Stimulated activated CD8-positive, alpha-beta memory T cell treated with anti-CD3 and anti-CD28 coated beads, Interleukin-15, amount 100 ng/mL, for 4 hours (primary cell): ENCODE measurements at regions not wholly inside any gene's neighbourhood (a gene's known extent, or its start where the extent isn't known, plus 50 kb on each side); places are given as distances from the start of the nearest gene placed in this dataset.

ENCODE experiments used
- DNase-seq, 2 donors: peaks; one replicate each; pipeline ENCODE4 v3.0.0-alpha.2; 2020; ENCODE audit warnings: low read depth in 2 of 2

GRCh38 chr11:116117331-116118137 lies 613.3 kb upstream of the CADM1 start:
- DNase-seq: no peak

DNA sequence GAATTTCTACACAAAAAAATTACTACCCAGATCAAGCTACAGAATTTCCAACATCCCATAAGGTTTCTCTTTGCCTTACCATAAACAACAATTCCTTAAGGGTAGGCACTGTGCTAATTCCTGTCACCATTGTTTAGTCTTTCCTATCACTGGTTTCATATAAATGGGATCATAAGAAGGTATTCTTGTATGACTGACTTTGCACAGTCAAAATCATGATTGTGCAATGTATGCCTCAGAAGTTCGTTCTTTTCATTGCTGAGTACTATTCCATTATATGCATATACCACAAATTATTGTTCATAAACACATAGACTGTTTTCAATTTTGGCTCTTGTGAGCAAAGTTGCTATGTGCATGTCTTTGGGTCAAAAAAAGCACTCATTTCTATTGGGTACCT lies 611.6 kb upstream of the CADM1 start:
- DNase-seq: no peak

GRCh38 chr11:116114198-116114651 lies 610.0 kb upstream of the CADM1 start:
- DNase-seq: no peak

DNA sequence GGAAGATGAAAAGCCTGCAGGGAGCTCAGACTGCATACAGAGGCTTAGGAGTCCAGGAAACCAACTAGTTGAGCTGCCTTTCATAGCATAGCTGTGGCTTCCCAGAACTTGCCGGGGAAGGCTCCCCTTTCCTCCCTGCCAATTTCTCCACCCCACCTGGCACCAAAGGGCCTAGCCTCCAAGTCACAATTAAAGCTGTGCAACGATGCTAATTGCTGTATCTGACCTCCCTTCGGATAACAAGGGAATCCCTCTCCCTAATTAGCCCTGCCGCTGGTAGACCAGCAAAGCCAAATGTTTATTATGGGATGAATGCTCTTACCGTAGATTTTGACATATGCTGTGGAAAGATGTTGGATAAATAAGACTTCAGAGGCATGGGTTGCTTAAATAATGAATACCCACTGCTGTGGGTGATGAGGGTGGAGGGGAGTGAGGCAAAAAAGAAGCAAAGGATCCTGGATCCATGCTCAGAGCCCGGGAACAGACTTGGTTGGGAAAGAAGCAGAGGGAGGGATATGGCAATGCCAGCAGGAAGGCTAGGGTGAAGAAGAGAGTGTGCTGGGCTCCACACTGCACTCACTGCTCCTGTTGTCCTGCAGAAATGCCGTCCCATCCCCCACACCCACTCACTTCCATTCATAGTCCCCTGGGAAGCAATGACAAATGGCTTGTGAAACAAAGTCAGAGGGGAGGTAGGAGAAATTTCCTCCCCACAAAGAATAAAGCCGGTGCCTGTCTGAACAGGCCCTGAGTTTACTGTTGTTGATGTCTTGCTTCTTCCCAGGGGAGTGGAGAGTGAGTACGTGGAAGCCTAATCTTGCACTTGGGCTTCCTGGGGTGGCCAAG lies 608.1 kb upstream of the CADM1 start:
- no peak for DNase-seq

- no peak for DNase-seq
Measured at GRCh38 chr11:116111546-116111945, 607.3 kb upstream of the CADM1 start.

GRCh38 chr11:116110802-116111201 lies 606.6 kb upstream of the CADM1 start:
- no peak for DNase-seq

DNA sequence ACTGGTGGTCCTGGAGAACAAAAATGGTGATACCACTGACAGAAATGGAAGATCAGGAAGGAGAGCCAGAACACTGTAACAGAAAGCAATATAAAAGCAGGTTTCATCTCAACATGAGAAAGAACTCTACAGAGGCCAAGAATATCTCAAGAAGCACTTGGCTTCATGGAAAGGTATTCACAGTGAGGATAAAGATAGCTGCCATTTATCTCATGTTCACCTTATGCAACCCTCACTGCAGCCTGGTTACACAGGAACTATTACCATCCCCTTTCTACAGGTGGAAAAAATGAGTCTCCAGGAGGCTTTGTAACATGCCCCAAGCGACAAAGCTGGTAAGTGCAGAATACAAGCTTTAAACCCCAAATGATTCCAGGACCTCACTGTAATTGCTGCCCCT lies 606.1 kb upstream of the CADM1 start:
- DNase-seq: no peak

DNA sequence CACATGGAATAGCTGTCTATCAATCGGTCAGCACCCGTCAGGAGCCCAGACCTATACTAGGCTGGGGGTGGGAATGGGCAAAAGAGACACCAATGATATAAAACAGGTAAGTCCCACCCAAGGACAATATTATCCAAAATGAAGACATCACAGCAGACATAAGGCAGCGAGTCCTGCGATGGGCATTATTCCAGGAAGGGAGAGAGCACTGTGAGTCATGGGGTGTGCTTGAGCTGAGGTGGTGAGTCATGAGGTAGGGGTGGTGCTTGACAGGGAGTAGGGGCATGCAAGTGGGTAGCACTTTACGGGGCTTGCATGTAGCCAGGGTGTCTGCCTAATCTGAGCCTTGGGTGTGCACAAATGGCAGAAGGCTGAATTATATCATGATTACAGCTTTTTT lies 605.0 kb upstream of the CADM1 start:
- DNase-seq: no peak

GRCh38 chr11:116108161-116108560 lies 603.9 kb upstream of the CADM1 start:
- no peak for DNase-seq

GRCh38 chr11:116107229-116107628 lies 603.0 kb upstream of the CADM1 start:
- DNase-seq: no peak

DNA sequence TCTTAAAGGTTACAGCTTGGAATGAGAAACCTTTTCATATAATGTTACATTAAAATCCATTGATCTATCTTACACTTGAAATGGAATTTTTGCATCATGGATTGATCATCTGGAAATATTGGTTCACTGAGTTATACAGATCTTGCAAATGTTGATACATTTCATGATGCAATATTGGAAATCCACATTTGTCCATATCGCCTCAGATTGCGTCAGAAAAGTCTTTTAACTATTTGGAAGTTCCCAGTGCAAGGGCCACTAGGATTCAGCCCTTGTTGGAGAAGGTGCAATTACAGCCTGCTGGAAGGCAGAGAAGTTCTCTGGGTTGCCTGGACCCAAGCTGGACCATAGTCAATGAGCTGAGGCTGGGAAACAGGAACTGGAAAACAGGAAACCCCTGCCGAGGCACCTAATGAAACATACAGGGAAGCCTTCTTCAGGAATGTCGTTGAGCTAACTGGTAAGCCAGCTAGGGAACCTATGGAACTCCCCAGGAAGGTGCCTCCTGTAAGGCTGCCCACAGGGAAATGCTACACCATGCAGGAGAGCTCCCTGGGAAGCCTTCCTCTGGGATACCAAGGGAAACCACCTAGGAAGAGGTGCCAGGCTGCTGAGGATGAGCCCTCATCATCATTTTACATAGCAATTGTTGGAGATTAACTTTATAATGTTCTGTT lies 600.4 kb upstream of the CADM1 start:
- no peak for DNase-seq

GRCh38 chr11:116101902-116102301 lies 597.7 kb upstream of the CADM1 start:
- DNase-seq: no peak

- DNase-seq: no peak
Measured at GRCh38 chr11:116100016-116100415, 595.8 kb upstream of the CADM1 start.

DNA sequence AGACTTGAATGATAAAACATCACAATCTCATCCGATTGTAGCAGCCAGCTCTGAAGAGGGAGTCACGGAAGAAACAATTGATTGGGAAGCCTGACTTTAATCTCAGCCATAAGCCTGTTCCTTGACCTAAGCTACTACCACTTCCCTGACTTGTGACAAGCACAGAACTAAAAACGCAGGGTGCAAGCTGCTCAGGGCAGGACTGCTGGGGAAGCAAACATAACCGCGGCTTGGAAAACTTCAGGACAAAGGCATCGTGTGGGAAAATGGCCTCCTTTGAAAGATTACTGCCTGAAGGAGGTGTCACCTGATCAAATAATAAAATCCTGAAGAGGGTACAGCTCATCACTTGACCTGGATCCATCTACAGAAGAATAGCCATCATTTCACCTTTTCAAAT lies 595.3 kb upstream of the CADM1 start:
- DNase-seq: no peak

DNA sequence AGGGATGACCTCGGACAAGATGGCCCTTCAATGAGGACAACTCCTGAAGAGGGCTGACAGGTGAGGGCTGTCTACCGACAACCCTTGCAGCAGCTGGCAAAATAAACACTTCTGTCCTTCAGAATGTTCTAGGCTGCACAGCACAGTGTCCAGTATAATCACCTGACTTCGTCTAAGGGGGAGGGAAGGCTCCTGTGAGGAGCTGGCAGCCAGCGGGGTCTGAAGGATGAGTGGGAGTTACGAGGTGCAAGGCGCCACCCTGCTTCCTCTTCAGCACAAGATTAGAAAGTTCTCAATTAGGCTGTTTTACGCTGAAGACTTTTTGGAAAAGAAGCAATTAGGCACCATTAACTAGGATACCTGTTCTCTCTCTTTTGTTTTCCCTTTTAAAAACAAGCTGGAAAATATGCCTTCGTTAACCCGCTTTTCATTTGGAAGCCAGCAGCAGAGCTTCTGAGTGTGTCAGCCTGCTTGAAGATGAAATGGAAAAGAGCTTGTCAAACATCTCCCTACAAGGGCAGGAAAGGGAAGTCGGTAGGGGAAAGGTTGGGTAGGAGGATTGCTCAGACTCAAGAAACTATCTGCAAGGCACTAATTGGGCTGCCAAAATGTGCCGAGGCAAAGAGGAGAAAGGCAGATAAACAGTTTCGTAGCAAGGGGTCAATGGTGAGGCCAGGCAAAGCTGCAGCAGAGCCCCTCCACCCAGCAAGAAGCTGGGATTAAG lies 592.2 kb upstream of the CADM1 start:
- DNase-seq: no peak

DNA sequence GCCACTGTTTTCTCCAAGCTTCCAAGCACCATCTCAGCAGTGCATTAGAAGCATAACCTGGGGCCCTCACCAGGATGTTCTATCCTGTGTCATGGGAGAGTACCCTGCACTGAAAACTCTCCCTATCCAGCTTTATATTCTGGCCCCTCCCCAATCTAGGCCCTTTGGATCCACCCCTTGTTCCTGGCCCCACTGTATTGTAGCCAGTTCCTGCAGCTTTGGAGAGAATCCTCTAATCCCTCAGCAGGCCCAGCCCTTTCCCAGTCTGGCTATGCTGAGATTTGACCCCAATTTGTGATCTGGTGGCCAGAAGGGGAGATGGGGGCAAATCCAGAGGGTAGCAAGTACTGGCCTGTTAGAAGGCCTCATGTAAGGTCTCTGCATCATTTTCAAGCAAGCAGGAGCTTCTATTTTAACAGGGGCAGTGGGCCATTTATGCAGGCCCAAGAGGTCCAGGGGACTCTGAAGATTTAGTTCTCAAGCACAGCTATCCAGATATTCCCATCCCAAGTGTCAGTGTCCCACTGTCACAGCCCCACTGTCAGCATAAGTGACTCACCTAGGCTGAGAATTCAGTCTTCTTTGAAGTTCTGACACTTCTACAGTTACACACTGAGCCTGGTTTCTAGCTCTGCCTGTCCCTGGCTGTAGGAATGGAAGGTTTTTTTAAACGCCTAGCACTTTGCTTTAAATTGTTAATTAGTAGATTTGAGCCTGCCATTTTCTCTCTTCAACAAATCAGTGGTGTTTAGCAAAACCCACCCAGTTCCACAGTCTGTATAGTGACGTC lies 589.5 kb upstream of the CADM1 start:
- DNase-seq: no peak

DNA sequence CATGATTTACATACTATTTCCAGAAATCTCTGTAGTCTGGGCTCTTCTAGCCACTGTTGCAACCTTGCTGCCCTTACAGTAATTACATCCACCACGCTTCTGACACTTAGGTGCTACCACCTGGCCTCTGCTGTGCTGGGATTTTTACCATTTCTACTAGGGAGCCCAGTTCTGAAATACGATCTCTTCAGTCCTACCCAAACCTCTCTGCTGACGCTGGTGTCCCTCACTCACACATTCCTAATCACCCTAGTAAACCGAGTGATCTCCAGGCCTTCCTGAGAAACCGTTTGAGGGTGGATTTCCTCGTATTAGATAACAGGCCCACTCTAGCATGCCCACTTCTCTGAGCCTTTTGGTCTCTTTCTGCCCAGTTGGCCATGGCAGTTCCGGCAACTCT lies 588.9 kb upstream of the CADM1 start:
- no peak for DNase-seq

GRCh38 chr11:116086426-116086825 lies 582.2 kb upstream of the CADM1 start:
- no peak for DNase-seq

GRCh38 chr11:116085031-116085635 lies 580.9 kb upstream of the CADM1 start:
- no peak for DNase-seq

GRCh38 chr11:116084511-116084910 lies 580.3 kb upstream of the CADM1 start:
- DNase-seq: no peak

- no peak for DNase-seq
Measured at GRCh38 chr11:116082256-116082655, 578.0 kb upstream of the CADM1 start.
